ENCODE measurements at regions not wholly inside any gene's neighbourhood (a gene's known extent, or its start where the extent isn't known, plus 50 kb on each side); places are given as distances from the start of the nearest gene placed in this dataset.

GRCh38 chr2:21303876-21304275 is 180.1 kb downstream of the TDRD15 start:
- TF ChIP-seq CTCF (IDR thresholded peaks at IDR 0.05) (no peak), POLR2A (IDR thresholded peaks at IDR 0.05) (no peak)

Data from heart left ventricle (tissue), 13 donors.